ENCODE measurements at regions not wholly inside any gene's neighbourhood (a gene's known extent, or its start where the extent isn't known, plus 50 kb on each side); places are given as distances from the start of the nearest gene placed in this dataset.

DNA sequence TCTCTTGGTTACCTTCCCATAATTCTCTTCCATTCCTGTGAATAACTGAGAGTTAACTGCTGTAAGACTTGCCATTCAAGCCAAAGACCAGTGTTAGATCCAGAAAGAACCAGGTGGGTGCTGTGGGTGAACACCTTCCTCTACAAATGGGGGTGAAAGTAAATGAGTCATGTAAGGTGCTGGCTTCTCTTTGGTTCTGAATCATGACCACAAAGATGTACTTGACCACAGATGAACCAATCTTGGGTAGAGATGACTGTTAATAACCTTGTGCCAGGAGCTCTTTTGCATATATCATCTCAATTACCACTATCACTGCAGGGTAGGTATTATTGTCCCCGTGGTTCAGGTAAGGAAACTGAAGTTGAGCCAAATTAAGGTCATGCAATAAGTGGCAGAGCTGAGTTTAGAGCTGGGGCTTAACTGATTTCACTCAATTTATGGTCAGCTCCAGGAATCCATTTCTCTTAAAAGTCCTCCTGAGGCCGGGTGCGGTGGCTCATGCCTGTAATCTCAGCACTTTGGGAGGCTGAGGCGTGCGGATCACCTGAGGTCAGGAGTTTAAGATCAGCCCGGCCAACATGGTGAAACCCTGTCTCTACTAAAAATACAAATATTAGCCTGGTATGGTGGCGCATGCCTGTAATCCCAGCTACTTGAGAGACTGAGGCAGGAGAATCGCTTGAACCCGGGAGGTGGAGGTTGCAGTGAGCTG lies 244.9 kb upstream of the CXCR4 start:
- no peak for DNase-seq

- no peak for DNase-seq
Observed at GRCh38 chr2:136361521-136361920, 243.6 kb upstream of the CXCR4 start.

- no peak for DNase-seq
Observed at GRCh38 chr2:136360790-136361189, 242.8 kb upstream of the CXCR4 start.

- DNase-seq, result no peak
Observed at GRCh38 chr2:136359121-136359965, 241.4 kb upstream of the CXCR4 start.

GRCh38 chr2:136358576-136358975 lies 240.6 kb upstream of the CXCR4 start:
- DNase-seq, result no peak

DNA sequence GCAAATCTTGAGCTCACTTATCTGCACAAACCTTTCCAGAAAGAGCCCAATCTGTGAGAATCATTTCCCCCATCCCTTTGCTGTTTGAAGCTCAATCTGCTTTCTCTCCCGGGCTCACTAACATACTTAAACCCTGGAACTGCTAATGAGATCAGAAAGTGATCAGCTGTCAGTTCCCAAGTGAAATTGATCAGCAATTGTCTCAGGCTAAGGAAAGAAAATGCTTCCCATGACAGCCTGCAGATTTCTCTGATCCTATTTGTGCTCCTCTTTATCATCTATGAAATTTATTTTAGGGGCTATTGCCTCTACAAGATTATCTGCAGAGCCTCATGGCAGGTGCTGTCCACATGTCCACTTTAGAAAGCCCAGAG lies 239.0 kb upstream of the CXCR4 start:
- DNase-seq, result no peak

- no peak for DNase-seq
Observed at GRCh38 chr2:136356125-136357006, 238.4 kb upstream of the CXCR4 start.

- no peak for DNase-seq
Observed at GRCh38 chr2:136351684-136352083, 233.7 kb upstream of the CXCR4 start.

DNA sequence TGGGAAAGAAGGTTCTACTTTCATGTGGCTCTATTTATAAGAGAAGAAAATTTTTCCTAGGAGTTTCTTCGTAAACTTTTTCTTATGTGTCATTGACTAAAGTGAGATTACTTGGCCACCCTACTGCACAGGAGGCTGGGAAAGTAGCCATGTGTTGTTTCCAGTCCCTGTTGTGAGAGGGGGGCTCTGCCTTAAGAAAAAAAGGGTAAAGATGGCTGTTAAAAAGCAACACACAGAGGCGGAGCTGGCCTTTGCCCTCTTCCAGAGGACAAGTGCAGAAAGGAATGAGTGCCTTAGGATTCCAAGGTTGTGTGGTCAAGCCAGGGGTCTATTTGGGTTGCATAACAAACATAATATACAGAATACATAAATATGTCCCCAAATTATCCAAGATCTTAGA lies 230.0 kb upstream of the CXCR4 start:
- DNase-seq, result no peak

GRCh38 chr2:136344339-136344738 lies 226.4 kb upstream of the CXCR4 start:
- no peak for DNase-seq

DNA sequence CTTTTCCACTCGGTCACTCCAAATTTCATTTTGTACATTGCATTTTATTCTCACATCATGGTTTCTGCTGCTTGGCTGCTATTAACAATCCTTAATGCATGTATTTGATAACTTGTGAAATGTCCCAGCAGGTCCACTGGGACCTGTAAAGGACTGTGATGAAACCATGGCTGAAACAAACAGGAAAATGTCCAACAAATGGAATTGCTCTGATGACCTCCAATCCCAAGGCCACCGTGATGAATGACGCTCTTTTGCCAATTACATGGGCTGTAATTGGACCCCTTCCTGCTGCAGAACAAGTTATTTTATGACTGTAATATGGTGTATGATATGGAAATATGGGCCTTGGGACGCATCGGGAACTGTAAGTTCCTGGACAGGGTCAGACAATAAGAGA lies 224.2 kb upstream of the CXCR4 start:
- no peak for DNase-seq

- no peak for DNase-seq
Observed at GRCh38 chr2:136334967-136335366, 217.0 kb upstream of the CXCR4 start.

DNA sequence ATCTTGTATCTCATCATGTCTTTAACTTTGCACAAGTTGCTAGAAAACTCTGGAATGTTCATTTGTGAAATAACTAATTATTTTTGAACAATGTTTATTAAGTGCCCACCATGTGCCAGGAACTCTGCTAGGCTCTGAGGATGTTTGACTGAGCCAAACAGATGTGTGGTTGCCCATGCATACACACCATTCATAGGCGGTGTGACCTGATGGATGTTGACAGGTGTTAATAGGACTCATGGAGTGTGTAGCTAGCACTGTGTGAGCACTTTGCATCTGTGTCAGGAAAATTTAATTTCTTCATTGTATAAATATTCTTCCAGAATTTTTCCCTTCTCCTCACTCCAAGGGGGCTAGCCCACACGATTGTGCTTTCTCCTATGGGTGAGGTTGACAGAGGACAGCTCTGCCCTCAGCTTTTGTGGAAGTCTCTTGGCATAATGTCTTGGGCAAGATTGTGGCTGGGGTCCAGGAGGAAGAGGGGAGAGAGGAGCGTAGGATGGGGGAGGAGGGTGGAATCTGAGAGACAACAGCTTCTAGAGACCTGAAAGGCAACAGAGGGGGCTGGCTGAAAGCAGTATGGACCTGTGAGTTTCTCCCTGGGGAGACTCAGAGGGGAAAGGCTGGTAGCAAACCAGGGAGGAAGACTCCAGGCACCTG lies 214.6 kb upstream of the CXCR4 start:
- peak; percentile 20 for DNase-seq

DNA sequence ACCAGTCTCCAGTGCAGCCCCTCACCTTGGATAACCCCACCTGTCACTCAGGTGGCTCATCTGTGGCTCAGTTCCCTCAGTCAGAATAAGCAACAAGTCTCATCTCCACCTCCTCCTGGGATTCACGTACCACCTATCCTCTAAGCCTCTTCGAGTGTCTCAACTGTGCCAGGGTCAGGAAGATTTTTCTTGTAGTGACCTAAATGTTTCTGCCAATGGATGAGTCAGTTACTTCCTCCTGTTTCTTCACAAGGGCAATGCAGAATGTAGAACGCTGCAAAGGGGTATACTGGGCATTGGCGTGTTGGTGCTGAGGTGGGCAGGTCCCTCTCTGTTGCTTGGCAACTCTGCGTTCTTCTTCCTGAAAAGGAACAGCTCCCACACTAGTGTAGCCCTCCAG lies 213.3 kb upstream of the CXCR4 start:
- no peak for DNase-seq

DNA sequence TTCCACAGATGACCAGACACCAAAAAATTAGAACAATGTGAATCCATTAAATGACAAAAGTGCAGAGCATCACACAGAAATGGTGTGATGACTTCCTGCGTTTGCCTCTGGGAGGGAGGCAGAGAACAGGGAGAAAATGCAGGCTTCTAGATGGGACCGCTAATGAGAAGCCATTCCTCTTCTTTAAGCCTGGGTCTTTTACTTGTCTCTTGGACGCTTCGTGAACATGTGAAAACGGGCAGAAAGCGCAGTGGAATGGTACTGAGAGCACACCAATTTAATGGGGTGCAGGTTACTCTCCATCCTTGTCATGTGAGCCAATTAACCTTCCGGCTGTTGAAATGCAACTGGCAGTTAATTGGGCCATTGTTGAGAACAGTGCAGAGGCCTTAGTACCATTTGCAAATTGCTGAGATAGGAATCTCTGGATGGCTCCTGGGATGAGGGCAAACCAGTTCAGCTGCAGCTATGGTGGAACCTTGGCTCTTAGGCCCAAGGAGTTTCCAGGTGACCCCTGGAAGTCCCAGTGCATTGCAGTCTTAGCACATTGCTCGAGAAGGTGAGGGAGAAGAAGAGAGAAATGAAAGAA lies 210.4 kb upstream of the CXCR4 start:
- DNase-seq, result no peak

DNA sequence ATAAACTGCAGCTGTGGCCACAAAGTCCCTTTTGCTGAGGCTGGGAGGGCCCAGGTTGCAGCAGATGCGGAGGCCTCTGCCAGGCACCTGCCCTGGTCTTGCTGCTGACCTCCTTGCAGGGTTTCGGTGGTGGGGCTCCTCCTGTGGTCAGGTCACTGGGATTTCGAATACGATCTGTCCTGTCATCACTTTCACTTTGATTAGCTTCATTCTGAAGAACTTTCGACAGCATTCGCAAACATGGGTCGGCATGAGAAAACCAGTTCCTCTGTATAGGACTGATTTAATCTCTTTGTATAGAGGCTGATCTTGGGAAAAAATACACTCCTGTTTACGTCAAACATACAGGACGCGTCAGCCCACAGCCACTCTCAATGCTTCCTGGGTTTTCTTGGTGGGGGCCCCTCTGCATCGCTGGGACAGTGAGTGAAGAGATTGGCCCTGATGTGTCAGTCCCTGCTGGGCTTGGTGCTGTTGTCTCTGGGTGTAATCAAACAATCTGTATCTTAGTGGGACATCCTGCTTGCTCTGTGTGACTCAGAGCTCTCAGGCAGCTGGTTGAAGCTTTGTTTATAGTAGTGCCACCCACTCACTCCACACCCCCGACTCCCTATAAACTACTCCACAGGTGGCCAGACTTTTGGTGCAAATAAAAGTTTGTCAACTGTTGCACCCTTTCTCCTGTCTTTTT lies 209.4 kb upstream of the CXCR4 start:
- DNase-seq, result no peak

- DNase-seq, result no peak
Observed at GRCh38 chr2:136325844-136326331, 207.9 kb upstream of the CXCR4 start.

- no peak for DNase-seq
Observed at GRCh38 chr2:136324966-136325365, 207.0 kb upstream of the CXCR4 start.

DNA sequence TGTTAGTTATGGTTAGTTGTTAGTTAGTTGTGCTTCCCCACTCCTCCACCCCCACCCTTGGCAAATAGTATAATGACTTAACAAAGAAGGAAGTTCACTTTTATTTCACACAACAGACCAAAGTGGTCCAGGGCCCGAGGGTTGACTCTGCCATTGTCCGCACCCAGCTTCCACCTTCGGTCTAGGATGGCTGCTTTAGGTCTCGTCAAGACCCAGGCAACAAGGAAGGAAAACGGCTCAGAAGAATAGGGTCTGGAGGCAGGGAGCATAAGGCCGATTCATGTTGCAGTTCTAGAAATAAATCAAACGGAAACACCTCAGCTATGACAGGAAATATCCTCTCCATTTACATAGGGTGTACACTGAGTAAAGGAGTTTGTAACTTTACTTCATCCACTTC lies 206.0 kb upstream of the CXCR4 start:
- DNase-seq, result no peak

DNA sequence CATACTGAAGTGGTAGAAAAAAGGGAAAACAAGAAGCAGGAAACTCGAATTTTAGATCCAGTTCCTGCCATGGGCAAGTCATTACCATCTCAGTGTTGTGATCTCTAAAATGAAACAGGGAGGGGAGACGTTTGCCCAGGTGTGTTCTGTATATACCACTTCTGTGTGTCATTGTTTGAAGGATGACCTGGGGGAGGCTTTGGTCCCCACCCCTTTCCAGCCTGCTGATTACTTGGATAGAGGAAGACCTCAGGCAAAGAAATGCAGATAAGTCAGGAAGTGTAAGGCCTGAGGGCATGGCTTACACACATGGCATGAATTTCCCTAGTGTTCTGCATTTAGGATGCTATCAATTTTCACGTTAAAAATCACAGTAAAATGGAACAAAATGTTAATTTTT lies 205.2 kb upstream of the CXCR4 start:
- DNase-seq, result no peak

DNA sequence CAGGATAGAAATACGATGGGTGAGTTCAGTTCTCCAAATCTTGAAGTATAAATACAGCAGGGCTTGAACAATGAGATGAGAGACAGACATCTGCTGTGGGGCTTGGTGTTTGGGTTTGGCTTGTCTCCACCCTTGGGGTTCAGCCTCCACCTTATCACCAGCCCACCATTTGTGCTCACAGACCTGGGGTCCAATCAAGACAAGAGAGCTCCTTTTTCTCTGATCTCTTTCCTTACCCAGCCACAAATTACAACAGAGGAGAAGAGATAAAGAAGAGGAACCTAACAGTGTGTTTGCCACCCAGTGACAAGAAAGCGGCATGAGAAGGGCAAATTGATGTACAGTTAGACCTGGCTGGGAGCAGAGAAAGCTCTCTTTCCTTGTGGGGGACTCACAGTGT lies 204.5 kb upstream of the CXCR4 start:
- DNase-seq, result no peak

- no peak for DNase-seq
Observed at GRCh38 chr2:136319651-136320050, 201.7 kb upstream of the CXCR4 start.

Measured in NCI-H1694 (cell line).